Suprapubic skin (tissue), 3 donors: ENCODE measurements at regions not wholly inside any gene's neighbourhood (a gene's known extent, or its start where the extent isn't known, plus 50 kb on each side); places are given as distances from the start of the nearest gene placed in this dataset.

Experiments
- CTCF ChIP-seq, 2 donors: fragments of 200-600 bp in 1 of 2; fragments of 450-650 bp in 1 of 2; sonication (generic) in 1 of 2; IDR thresholded peaks; one replicate each; pipeline ENCODE4 v1.5.1; 2016 to 2019; ENCODE audit warnings: antibody characterized with exemption in 2 of 2, mild to moderate bottlenecking in 1 of 2, moderate library complexity in 1 of 2
- POLR2A ChIP-seq, 2 donors: fragments of 450-650 bp; IDR thresholded peaks; one replicate each; pipeline ENCODE4 v1.6.1; 2017; ENCODE audit warnings: antibody characterized with exemption in 2 of 2, mild to moderate bottlenecking in 2 of 2, moderate library complexity in 2 of 2

- no peak for TF ChIP-seq CTCF (IDR thresholded peaks at IDR 0.05)
- TF ChIP-seq POLR2A (IDR thresholded peaks at IDR 0.05) = no peak
Observed at GRCh38 chr4:4717692-4718091, 141.8 kb upstream of the MSX1 start.
